HCT116 (cell line): ENCODE measurements at regions not wholly inside any gene's neighbourhood (a gene's known extent, or its start where the extent isn't known, plus 50 kb on each side); places are given as distances from the start of the nearest gene placed in this dataset.
A peak's percentile ranks its signal among the peaks of the same experiment; 100 is the strongest.

Experiments
- ATAC-seq: fragments of 200-7000 bp; cut with Tn5 transposase; 2 replicates; pipeline ENCODE4 v1.9.1; 2020; ENCODE audit warnings: mild to moderate bottlenecking, moderate library complexity
- BruUV-seq: library from RNA; stranded (reverse); fragments of 400-500 nt; replicated peaks from 2 replicates; lab custom pipeline; 2021; lab: Mats Ljungman, UMichigan
- CTCF ChIA-PET: fragments of 300-600 bp; sonication (Branson Sonifier 250); formaldehyde crosslinking; loops from one replicate; lab custom pipeline; 2021; ENCODE audit warnings: antibody characterized with exemption; lab: Charles Lee
- POLR2A ChIA-PET: fragments of 300-600, 350-600 bp; sonication (Branson Sonifier 250); formaldehyde crosslinking; loops from one replicate; lab custom pipeline; 2021; ENCODE audit warnings: antibody characterized with exemption; lab: Charles Lee
- RAD21 ChIA-PET, 2 experiments: fragments of 300-600 bp; sonication (Branson Sonifier 250); formaldehyde crosslinking; loops; one replicate each; lab custom pipeline; 2023; ENCODE audit warnings: low total read pairs in 2 of 2; ENCODE audit not compliant: uncharacterized antibody in 2 of 2, unreplicated experiment in 2 of 2, low non-redundant PET in 1 of 2; lab: Charles Lee
- DNase-seq: peaks from one replicate; pipeline ENCODE4 v3.0.0-alpha.2; 2010; ENCODE audit warnings: low read depth, low spot score
- H2AFZ ChIP-seq: fragments of 200-600 bp; shearing (Covaris generic), sonication (generic); 2 replicates; pipeline ENCODE4 v1.6.1; 2017; ENCODE audit warnings: low read depth, mixed run types, mixed read lengths, antibody characterized with exemption, low read length; ENCODE audit not compliant: poor library complexity, severe bottlenecking
- H3K27ac ChIP-seq: 2 replicates; pipeline ENCODE4 v1.5.1; 2012; ENCODE audit warnings: low read depth, low read length
- H3K27me3 ChIP-seq: fragments of 200-600 bp; sonication (generic); 2 replicates; pipeline ENCODE4 v1.6.1; 2016; ENCODE audit warnings: mixed run types, low read length, mixed read lengths; ENCODE audit not compliant: insufficient read depth
- H3K36me3 ChIP-seq, 2 experiments: fragments of 200-500 bp in 1 of 2; fragments of 200-600 bp in 1 of 2; sonication (Bioruptor generic) in 1 of 2; sonication (generic) in 1 of 2; 2 replicates each; pipeline versions ENCODE4 v1.5.1 to v1.6.1; 2014 to 2016; ENCODE audit warnings: low read length in 2 of 2, inconsistent platforms in 1 of 2, mixed read lengths in 1 of 2, mixed run types in 1 of 2; ENCODE audit not compliant: insufficient read depth in 2 of 2, control insufficient read depth in 1 of 2
- H3K4me1 ChIP-seq, 2 experiments: fragments of 200-600 bp in 1 of 2; sonication (generic) in 1 of 2; 2 replicates each; pipeline versions ENCODE4 v1.5.1 to v1.6.1; 2012 to 2017; ENCODE audit warnings: low read length in 2 of 2, inconsistent platforms in 1 of 2, mild to moderate bottlenecking in 1 of 2, mixed read lengths in 1 of 2, mixed run types in 1 of 2, moderate library complexity in 1 of 2; ENCODE audit not compliant: insufficient read depth in 2 of 2, control insufficient read depth in 1 of 2
- H3K4me2 ChIP-seq: fragments of 200-600 bp; sonication (generic); 2 replicates; pipeline ENCODE4 v1.6.1; 2017; ENCODE audit warnings: mixed run types, low read length, mixed read lengths
- H3K4me3 ChIP-seq, 2 experiments: fragments of 200-600 bp in 1 of 2; sonication (generic) in 1 of 2; replicated peaks in 1 of 2; 2 replicates each; pipeline ENCODE4 v1.5.1; 2011 to 2016; ENCODE audit warnings: low read length in 2 of 2, control low read depth in 1 of 2, low read depth in 1 of 2, mild to moderate bottlenecking in 1 of 2, mixed read lengths in 1 of 2, mixed run types in 1 of 2
- H3K79me2 ChIP-seq: fragments of 200-600 bp; sonication (generic); 2 replicates; pipeline ENCODE4 v1.6.1; 2017; ENCODE audit warnings: mild to moderate bottlenecking, mixed run types, low read length, moderate library complexity, mixed read lengths; ENCODE audit not compliant: insufficient read depth
- H3K9ac ChIP-seq: fragments of 200-600 bp; sonication (generic); 2 replicates; pipeline ENCODE4 v1.6.1; 2016; ENCODE audit warnings: low read length, mixed read lengths
- H3K9me2 ChIP-seq: fragments of 200-600 bp; sonication (generic), shearing (Covaris generic); 2 replicates; pipeline ENCODE4 v1.6.1; 2017; ENCODE audit warnings: mixed run types, mild to moderate bottlenecking, moderate library complexity; ENCODE audit not compliant: insufficient read depth
- H3K9me3 ChIP-seq, 2 experiments: fragments of 200-500 bp in 1 of 2; fragments of 200-600 bp in 1 of 2; sonication (Bioruptor generic) in 1 of 2; sonication (generic) in 1 of 2; 2 replicates each; pipeline ENCODE4 v1.6.1; 2014 to 2017; ENCODE audit warnings: low read length in 2 of 2, mixed read lengths in 2 of 2, inconsistent platforms in 1 of 2, low read depth in 1 of 2, mild to moderate bottlenecking in 1 of 2, mixed run types in 1 of 2, moderate library complexity in 1 of 2; ENCODE audit not compliant: control insufficient read depth in 1 of 2, insufficient read depth in 1 of 2
- H4K20me1 ChIP-seq: fragments of 200-600 bp; sonication (generic), shearing (Covaris generic); 2 replicates; pipeline ENCODE4 v1.6.1; 2017; ENCODE audit warnings: mixed run types, mild to moderate bottlenecking, moderate library complexity; ENCODE audit not compliant: insufficient read depth
- CEBPB ChIP-seq: IDR thresholded peaks from 2 replicates; pipeline ENCODE4 v1.6.1; 2012; ENCODE audit warnings: low read depth
- CTCF ChIP-seq, 3 experiments: fragments of 200-600 bp in 1 of 3; sonication (generic) in 1 of 3; IDR thresholded peaks in 2 of 3; conservative IDR thresholded peaks in 1 of 3; 2 replicates each; pipeline ENCODE4 v1.5.1; 2012 to 2017; ENCODE audit warnings: low read depth in 2 of 3, low read length in 2 of 3, antibody characterized with exemption in 1 of 3, borderline replicate concordance in 1 of 3, control low read depth in 1 of 3, mild to moderate bottlenecking in 1 of 3, mixed read lengths in 1 of 3, mixed run types in 1 of 3, moderate library complexity in 1 of 3; ENCODE audit not compliant: insufficient read depth in 1 of 3
- EZH2 ChIP-seq: fragments of 200-600 bp; sonication (generic); IDR thresholded peaks from 2 replicates; pipeline ENCODE4 v1.6.1; 2017; ENCODE audit warnings: antibody characterized with exemption, mixed run types
- EZH2phosphoT487 ChIP-seq: fragments of 200-600 bp; IDR thresholded peaks from 2 replicates; pipeline ENCODE4 v1.6.1; 2018; ENCODE audit warnings: antibody characterized with exemption, borderline replicate concordance
- FOSL1 ChIP-seq: IDR thresholded peaks from 2 replicates; pipeline ENCODE4 v1.6.1; 2012; ENCODE audit warnings: low read depth
- POLR2A ChIP-seq: IDR thresholded peaks from 2 replicates; pipeline ENCODE4 v1.7.0; 2011; ENCODE audit warnings: borderline replicate concordance; ENCODE audit not compliant: insufficient read depth, insufficient read length; ENCODE audit errors: extremely low read depth
- POLR2AphosphoS5 ChIP-seq: IDR thresholded peaks from 2 replicates; pipeline ENCODE4 v1.6.1; 2011; ENCODE audit warnings: mild to moderate bottlenecking, low read depth, low read length, moderate library complexity
- SIN3A ChIP-seq: IDR thresholded peaks from 2 replicates; pipeline ENCODE4 v1.6.1; 2012; ENCODE audit warnings: low read depth
- SRF ChIP-seq: IDR thresholded peaks from 2 replicates; pipeline ENCODE4 v1.6.1; 2012; ENCODE audit warnings: low read depth
- TCF7L2 ChIP-seq: IDR thresholded peaks from 2 replicates; pipeline ENCODE4 v1.7.0; 2011; ENCODE audit warnings: borderline replicate concordance, inconsistent platforms; ENCODE audit not compliant: insufficient read depth, insufficient read length; ENCODE audit errors: extremely low read depth
- ZBTB33 ChIP-seq: IDR thresholded peaks from 2 replicates; pipeline ENCODE4 v1.6.1; 2011; ENCODE audit warnings: mild to moderate bottlenecking, low read length, moderate library complexity; ENCODE audit not compliant: insufficient replicate concordance; ENCODE audit errors: extremely low read depth
- intact Hi-C: fragments of 100-400 bp; cut with micrococcal nuclease; formaldehyde crosslinking; loops from 2 replicates; pipeline ENCODE4 v1.10.0; 2022
- TF ChIP-seq, protein P1 (sequence below): IDR thresholded peaks from 2 replicates; pipeline ENCODE4 v1.6.1; 2012; ENCODE audit warnings: low read depth
- TF ChIP-seq, protein P2 (sequence below): IDR thresholded peaks from 2 replicates; pipeline ENCODE4 v1.6.1; 2012

DNA sequence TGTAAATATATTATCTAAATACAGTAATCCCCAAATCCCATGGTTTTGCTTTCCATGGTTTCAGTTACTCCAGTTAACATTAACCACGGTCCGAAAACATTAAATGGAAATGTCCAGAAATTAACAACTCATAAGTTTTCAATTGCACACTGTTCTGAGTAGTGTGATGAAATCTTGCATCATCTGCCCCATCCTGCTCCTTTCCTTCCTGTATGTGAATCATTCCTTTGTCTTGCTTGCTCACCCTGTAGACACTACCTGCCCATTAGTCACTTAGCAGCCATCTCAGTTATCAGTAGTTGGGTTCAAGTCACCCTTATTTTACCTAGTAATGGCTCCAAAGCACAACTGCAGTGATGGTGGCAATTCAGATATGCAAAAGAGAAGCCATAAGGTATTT is 1568.5 kb upstream of the WWC1 start:
- DNase-seq = no peak
- Histone ChIP-seq H3K9ac (no peak overlapping the region), H2AFZ (no peak overlapping the region)
- no peak for TF ChIP-seq SRF
- no peak for TF ChIP-seq SIN3A
- TF ChIP-seq POLR2AphosphoS5 = no peak
- TF ChIP-seq FOSL1 = 0 out of 2 replicates have a peak, but pooled peaks have one; percentile 9
- TF ChIP-seq ZBTB33 = no peak
- TF ChIP-seq EZH2 = no peak
- TF ChIP-seq TCF7L2 = no peak
- TF ChIP-seq CTCF (IDR thresholded peaks at IDR 0.05 in 2 of 3, conservative IDR thresholded peaks at IDR 0.05 in 1 of 3; ENCODE audit: borderline replicate concordance in 1 of 3, insufficient read depth in 1 of 3, low read depth in 2 of 3, low read length in 2 of 3) = no peak
- TF ChIP-seq, protein P1, sequence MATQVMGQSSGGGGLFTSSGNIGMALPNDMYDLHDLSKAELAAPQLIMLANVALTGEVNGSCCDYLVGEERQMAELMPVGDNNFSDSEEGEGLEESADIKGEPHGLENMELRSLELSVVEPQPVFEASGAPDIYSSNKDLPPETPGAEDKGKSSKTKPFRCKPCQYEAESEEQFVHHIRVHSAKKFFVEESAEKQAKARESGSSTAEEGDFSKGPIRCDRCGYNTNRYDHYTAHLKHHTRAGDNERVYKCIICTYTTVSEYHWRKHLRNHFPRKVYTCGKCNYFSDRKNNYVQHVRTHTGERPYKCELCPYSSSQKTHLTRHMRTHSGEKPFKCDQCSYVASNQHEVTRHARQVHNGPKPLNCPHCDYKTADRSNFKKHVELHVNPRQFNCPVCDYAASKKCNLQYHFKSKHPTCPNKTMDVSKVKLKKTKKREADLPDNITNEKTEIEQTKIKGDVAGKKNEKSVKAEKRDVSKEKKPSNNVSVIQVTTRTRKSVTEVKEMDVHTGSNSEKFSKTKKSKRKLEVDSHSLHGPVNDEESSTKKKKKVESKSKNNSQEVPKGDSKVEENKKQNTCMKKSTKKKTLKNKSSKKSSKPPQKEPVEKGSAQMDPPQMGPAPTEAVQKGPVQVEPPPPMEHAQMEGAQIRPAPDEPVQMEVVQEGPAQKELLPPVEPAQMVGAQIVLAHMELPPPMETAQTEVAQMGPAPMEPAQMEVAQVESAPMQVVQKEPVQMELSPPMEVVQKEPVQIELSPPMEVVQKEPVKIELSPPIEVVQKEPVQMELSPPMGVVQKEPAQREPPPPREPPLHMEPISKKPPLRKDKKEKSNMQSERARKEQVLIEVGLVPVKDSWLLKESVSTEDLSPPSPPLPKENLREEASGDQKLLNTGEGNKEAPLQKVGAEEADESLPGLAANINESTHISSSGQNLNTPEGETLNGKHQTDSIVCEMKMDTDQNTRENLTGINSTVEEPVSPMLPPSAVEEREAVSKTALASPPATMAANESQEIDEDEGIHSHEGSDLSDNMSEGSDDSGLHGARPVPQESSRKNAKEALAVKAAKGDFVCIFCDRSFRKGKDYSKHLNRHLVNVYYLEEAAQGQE = no peak
- TF ChIP-seq, protein P2, sequence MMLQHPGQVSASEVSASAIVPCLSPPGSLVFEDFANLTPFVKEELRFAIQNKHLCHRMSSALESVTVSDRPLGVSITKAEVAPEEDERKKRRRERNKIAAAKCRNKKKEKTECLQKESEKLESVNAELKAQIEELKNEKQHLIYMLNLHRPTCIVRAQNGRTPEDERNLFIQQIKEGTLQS = 0 out of 2 replicates have a peak, but pooled peaks have one; percentile 34
- peak; percentile 61 for TF ChIP-seq CEBPB
- TF ChIP-seq EZH2phosphoT487 = no peak
- TF ChIP-seq POLR2A = no peak
- TF ChIP-seq, all 23 proteins: peak for 3
- ChIA-PET CTCF (no interaction called here), POLR2A (no interaction called here), RAD21 (no interaction called here)
- BruUV-seq = no TSS peak
- Histone ChIP-seq H3K79me2 (no peaks in the 10 kb centered on the region), H3K4me2 (no peak overlapping the region), H3K4me1 (no peaks in the 10 kb centered on the region), H3K4me3 (no peak overlapping the region), H3K9me2 (no peaks in the 10 kb centered on the region), H3K27ac (no peak overlapping the region), H3K36me3 (no peaks in the 10 kb centered on the region), H3K9me3 (peaks cover 0 to 26% of the 10 kb centered on the region in 2 experiments; a peak in 1 of 4 replicates), H4K20me1 (no peaks in the 10 kb centered on the region), H3K27me3 (no peaks in the 10 kb centered on the region)
- intact Hi-C loops = no loop called here
- no peak for ATAC-seq
